ENCODE measurements at regions not wholly inside any gene's neighbourhood (a gene's known extent, or its start where the extent isn't known, plus 50 kb on each side); places are given as distances from the start of the nearest gene placed in this dataset.

DNA sequence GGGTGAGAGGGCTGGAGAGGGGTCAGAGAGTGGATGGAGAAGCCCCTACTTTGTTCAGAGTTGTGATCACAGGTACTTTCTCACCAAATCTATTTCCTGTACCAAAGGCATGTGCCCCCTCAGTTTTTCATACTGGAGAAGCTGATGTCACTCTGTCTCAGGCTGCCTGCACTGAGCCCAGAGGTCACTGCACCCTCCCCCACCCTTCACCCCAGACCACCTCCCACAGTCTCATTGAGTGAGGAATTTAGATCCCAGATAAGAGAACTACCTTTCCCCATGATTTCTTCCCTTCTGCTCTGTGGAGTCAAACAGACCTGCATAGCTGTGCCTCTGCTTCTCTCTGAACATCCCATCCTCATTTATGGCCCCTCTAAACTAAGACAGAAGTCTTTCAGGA, 140.0 kb upstream of the IRX6 start:
- TF ChIP-seq, protein P1, sequence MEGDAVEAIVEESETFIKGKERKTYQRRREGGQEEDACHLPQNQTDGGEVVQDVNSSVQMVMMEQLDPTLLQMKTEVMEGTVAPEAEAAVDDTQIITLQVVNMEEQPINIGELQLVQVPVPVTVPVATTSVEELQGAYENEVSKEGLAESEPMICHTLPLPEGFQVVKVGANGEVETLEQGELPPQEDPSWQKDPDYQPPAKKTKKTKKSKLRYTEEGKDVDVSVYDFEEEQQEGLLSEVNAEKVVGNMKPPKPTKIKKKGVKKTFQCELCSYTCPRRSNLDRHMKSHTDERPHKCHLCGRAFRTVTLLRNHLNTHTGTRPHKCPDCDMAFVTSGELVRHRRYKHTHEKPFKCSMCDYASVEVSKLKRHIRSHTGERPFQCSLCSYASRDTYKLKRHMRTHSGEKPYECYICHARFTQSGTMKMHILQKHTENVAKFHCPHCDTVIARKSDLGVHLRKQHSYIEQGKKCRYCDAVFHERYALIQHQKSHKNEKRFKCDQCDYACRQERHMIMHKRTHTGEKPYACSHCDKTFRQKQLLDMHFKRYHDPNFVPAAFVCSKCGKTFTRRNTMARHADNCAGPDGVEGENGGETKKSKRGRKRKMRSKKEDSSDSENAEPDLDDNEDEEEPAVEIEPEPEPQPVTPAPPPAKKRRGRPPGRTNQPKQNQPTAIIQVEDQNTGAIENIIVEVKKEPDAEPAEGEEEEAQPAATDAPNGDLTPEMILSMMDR (optimal IDR thresholded peaks at IDR 0.05 in 1 of 3, IDR thresholded peaks at IDR 0.05 in 1 of 3, conservative IDR thresholded peaks at IDR 0.05 in 1 of 3; ENCODE audit: extremely low read depth in 1 of 3, insufficient read depth in 2 of 3, low read length in 3 of 3), result no peak
- TF ChIP-seq EZH2 (IDR thresholded peaks at IDR 0.05; ENCODE audit: low read length), result no peak
